ENCODE measurements at regions not wholly inside any gene's neighbourhood (a gene's known extent, or its start where the extent isn't known, plus 50 kb on each side); places are given as distances from the start of the nearest gene placed in this dataset.

- no peak overlapping the region for H3K27ac Mint-ChIP-seq
- H3K36me3 Mint-ChIP-seq (ENCODE audit: low read depth) = no peaks in the 10 kb centered on the region
- peaks cover 5% of the 10 kb centered on the region for H3K9me3 Mint-ChIP-seq
- H3K4me1 Mint-ChIP-seq (ENCODE audit: low read depth) = no peaks in the 10 kb centered on the region
- peaks cover 12% of the 10 kb centered on the region for H3K27me3 Mint-ChIP-seq
- H3K4me3 Mint-ChIP-seq = no peak overlapping the region
These were observed 114.0 kb downstream of the DRD1 start for GRCh38 chr5:175329976-175330375.

- Mint-ChIP-seq H3K36me3 (ENCODE audit: low read depth) (no peaks in the 10 kb centered on the region), H3K4me3 (no peak overlapping the region), H3K27me3 (peaks cover 9% of the 10 kb centered on the region), H3K27ac (no peak overlapping the region), H3K9me3 (peaks cover 5% of the 10 kb centered on the region), H3K4me1 (ENCODE audit: low read depth) (no peaks in the 10 kb centered on the region)
These were observed 115.3 kb downstream of the DRD1 start for GRCh38 chr5:175328687-175329086.

GRCh38 chr5:175328176-175328575 is 115.8 kb downstream of the DRD1 start:
- Mint-ChIP-seq H3K4me1 (ENCODE audit: low read depth) (no peaks in the 10 kb centered on the region), H3K9me3 (peaks cover 5% of the 10 kb centered on the region), H3K4me3 (no peak overlapping the region), H3K27ac (no peak overlapping the region), H3K27me3 (peaks cover 9% of the 10 kb centered on the region), H3K36me3 (ENCODE audit: low read depth) (no peaks in the 10 kb centered on the region)

GRCh38 chr5:175325681-175326080 is 118.3 kb downstream of the DRD1 start:
- H3K9me3 Mint-ChIP-seq = no peaks in the 10 kb centered on the region

GRCh38 chr5:175321927-175322532 is 122.0 kb downstream of the DRD1 start:
- Mint-ChIP-seq H3K9me3 (no peaks in the 10 kb centered on the region), H3K4me1 (ENCODE audit: low read depth) (no peaks in the 10 kb centered on the region), H3K27me3 (peaks cover 3% of the 10 kb centered on the region), H3K27ac (no peak overlapping the region), H3K36me3 (ENCODE audit: low read depth) (no peaks in the 10 kb centered on the region), H3K4me3 (no peak overlapping the region)

More at GRCh38 chr5:175325681-175326080, 118.3 kb downstream of the DRD1 start:
- Mint-ChIP-seq H3K27ac (no peak overlapping the region), H3K27me3 (peaks cover 9% of the 10 kb centered on the region), H3K4me3 (no peak overlapping the region), H3K4me1 (ENCODE audit: low read depth) (no peaks in the 10 kb centered on the region), H3K36me3 (ENCODE audit: low read depth) (no peaks in the 10 kb centered on the region)

- H3K27ac Mint-ChIP-seq = no peak overlapping the region
- no peaks in the 10 kb centered on the region for H3K4me1 Mint-ChIP-seq (ENCODE audit: low read depth)
- H3K36me3 Mint-ChIP-seq (ENCODE audit: low read depth) = no peaks in the 10 kb centered on the region
These were observed 124.8 kb downstream of the DRD1 start for GRCh38 chr5:175319199-175319598.

GRCh38 chr5:175317872-175318271 is 126.1 kb downstream of the DRD1 start:
- Mint-ChIP-seq H3K27me3 (peaks cover 10% of the 10 kb centered on the region), H3K36me3 (ENCODE audit: low read depth) (no peaks in the 10 kb centered on the region), H3K4me3 (no peak overlapping the region), H3K27ac (no peak overlapping the region), H3K9me3 (no peaks in the 10 kb centered on the region), H3K4me1 (ENCODE audit: low read depth) (no peaks in the 10 kb centered on the region)

More at GRCh38 chr5:175319199-175319598, 124.8 kb downstream of the DRD1 start:
- Mint-ChIP-seq H3K4me3 (no peak overlapping the region), H3K27me3 (peaks cover 10% of the 10 kb centered on the region), H3K9me3 (no peaks in the 10 kb centered on the region)

GRCh38 chr5:175309218-175309810 is 134.7 kb downstream of the DRD1 start:
- no peak overlapping the region for H3K4me3 Mint-ChIP-seq
- peaks cover 6% of the 10 kb centered on the region for H3K27me3 Mint-ChIP-seq
- H3K27ac Mint-ChIP-seq = no peak overlapping the region
- H3K4me1 Mint-ChIP-seq (ENCODE audit: low read depth) = no peaks in the 10 kb centered on the region
- no peaks in the 10 kb centered on the region for H3K9me3 Mint-ChIP-seq
- no peaks in the 10 kb centered on the region for H3K36me3 Mint-ChIP-seq (ENCODE audit: low read depth)

- no peaks in the 10 kb centered on the region for H3K4me1 Mint-ChIP-seq (ENCODE audit: low read depth)
- no peaks in the 10 kb centered on the region for H3K36me3 Mint-ChIP-seq (ENCODE audit: low read depth)
- no peak overlapping the region for H3K4me3 Mint-ChIP-seq
- peaks cover 4% of the 10 kb centered on the region for H3K9me3 Mint-ChIP-seq
- no peak overlapping the region for H3K27ac Mint-ChIP-seq
- H3K27me3 Mint-ChIP-seq = peaks cover 8% of the 10 kb centered on the region
These were observed 135.3 kb downstream of the DRD1 start for GRCh38 chr5:175308701-175309100.

- Mint-ChIP-seq H3K9me3 (peaks cover 4% of the 10 kb centered on the region), H3K36me3 (ENCODE audit: low read depth) (no peaks in the 10 kb centered on the region), H3K27ac (no peak overlapping the region), H3K4me1 (ENCODE audit: low read depth) (no peaks in the 10 kb centered on the region), H3K27me3 (peaks cover 12% of the 10 kb centered on the region), H3K4me3 (no peak overlapping the region)
These were observed 137.6 kb downstream of the DRD1 start for GRCh38 chr5:175306381-175306780.

- H3K9me3 Mint-ChIP-seq = peaks cover 4% of the 10 kb centered on the region
- no peaks in the 10 kb centered on the region for H3K36me3 Mint-ChIP-seq (ENCODE audit: low read depth)
- H3K4me1 Mint-ChIP-seq (ENCODE audit: low read depth) = no peaks in the 10 kb centered on the region
- no peak overlapping the region for H3K4me3 Mint-ChIP-seq
- H3K27ac Mint-ChIP-seq = no peak overlapping the region
- peaks cover 12% of the 10 kb centered on the region for H3K27me3 Mint-ChIP-seq
These were observed 138.7 kb downstream of the DRD1 start for GRCh38 chr5:175305251-175305650.

- Mint-ChIP-seq H3K27ac (no peak overlapping the region), H3K4me3 (no peak overlapping the region), H3K27me3 (peaks cover 20% of the 10 kb centered on the region), H3K9me3 (peaks cover 6% of the 10 kb centered on the region), H3K36me3 (ENCODE audit: low read depth) (no peaks in the 10 kb centered on the region), H3K4me1 (ENCODE audit: low read depth) (no peaks in the 10 kb centered on the region)
These were observed 153.6 kb downstream of the DRD1 start for GRCh38 chr5:175290379-175290778.

- H3K27me3 Mint-ChIP-seq = peaks cover 7% of the 10 kb centered on the region
- no peaks in the 10 kb centered on the region for H3K36me3 Mint-ChIP-seq (ENCODE audit: low read depth)
- no peak overlapping the region for H3K27ac Mint-ChIP-seq
- no peaks in the 10 kb centered on the region for H3K9me3 Mint-ChIP-seq
- H3K4me1 Mint-ChIP-seq (ENCODE audit: low read depth) = no peaks in the 10 kb centered on the region
- H3K4me3 Mint-ChIP-seq = no peak overlapping the region
These were observed 155.8 kb downstream of the DRD1 start for GRCh38 chr5:175288048-175288621.

GRCh38 chr5:175286981-175287380 is 157.0 kb downstream of the DRD1 start:
- no peaks in the 10 kb centered on the region for H3K36me3 Mint-ChIP-seq (ENCODE audit: low read depth)
- H3K9me3 Mint-ChIP-seq = no peaks in the 10 kb centered on the region
- H3K27ac Mint-ChIP-seq = no peak overlapping the region
- H3K4me3 Mint-ChIP-seq = no peak overlapping the region
- no peaks in the 10 kb centered on the region for H3K4me1 Mint-ChIP-seq (ENCODE audit: low read depth)
- peaks cover 7% of the 10 kb centered on the region for H3K27me3 Mint-ChIP-seq

GRCh38 chr5:175285261-175285660 is 158.7 kb downstream of the DRD1 start:
- Mint-ChIP-seq H3K4me3 (no peak overlapping the region), H3K27me3 (peaks cover 7% of the 10 kb centered on the region), H3K27ac (no peak overlapping the region), H3K9me3 (no peaks in the 10 kb centered on the region), H3K36me3 (ENCODE audit: low read depth) (no peaks in the 10 kb centered on the region), H3K4me1 (ENCODE audit: low read depth) (no peaks in the 10 kb centered on the region)

GRCh38 chr5:175284806-175285205 is 159.2 kb downstream of the DRD1 start:
- Mint-ChIP-seq H3K27ac (no peak overlapping the region), H3K36me3 (ENCODE audit: low read depth) (no peaks in the 10 kb centered on the region), H3K9me3 (no peaks in the 10 kb centered on the region), H3K4me1 (ENCODE audit: low read depth) (no peaks in the 10 kb centered on the region), H3K27me3 (peaks cover 7% of the 10 kb centered on the region), H3K4me3 (no peak overlapping the region)

Data from stimulated activated naive CD8-positive, alpha-beta T cell treated with anti-CD3 and anti-CD28 coated beads, Interleukin-15, Interleukin-2, amounts not matched to agents 100 ng/mL and 50 ng/mL, for 24 hours (primary cell).